HUES48 (cell line): ENCODE measurements at regions not wholly inside any gene's neighbourhood (a gene's known extent, or its start where the extent isn't known, plus 50 kb on each side); places are given as distances from the start of the nearest gene placed in this dataset.

Experiments
- H3K27ac ChIP-seq: one replicate; pipeline ENCODE4 v1.7.0; 2013; ENCODE audit warnings: low read depth, low read length, inconsistent platforms
- H3K27me3 ChIP-seq: 2 replicates; pipeline ENCODE4 v1.6.1; 2013; ENCODE audit warnings: mild to moderate bottlenecking, low read length; ENCODE audit not compliant: control insufficient read depth, insufficient read depth
- H3K36me3 ChIP-seq: 2 replicates; pipeline ENCODE4 v1.6.1; 2013; ENCODE audit warnings: low read length; ENCODE audit not compliant: control insufficient read depth, insufficient read depth
- H3K4me1 ChIP-seq: 2 replicates; pipeline ENCODE4 v1.6.1; 2013; ENCODE audit warnings: mild to moderate bottlenecking, low read length; ENCODE audit not compliant: control insufficient read depth, insufficient read depth
- H3K4me3 ChIP-seq: 2 replicates; pipeline ENCODE4 v1.5.1; 2013; ENCODE audit warnings: mild to moderate bottlenecking, low read depth, low read length
- H3K9ac ChIP-seq: 2 replicates; pipeline ENCODE4 v1.6.1; 2013; ENCODE audit warnings: mild to moderate bottlenecking, low read depth, low read length, moderate library complexity
- H3K9me3 ChIP-seq: 2 replicates; pipeline ENCODE4 v1.6.1; 2013; ENCODE audit warnings: low read length; ENCODE audit not compliant: control insufficient read depth, insufficient read depth

DNA sequence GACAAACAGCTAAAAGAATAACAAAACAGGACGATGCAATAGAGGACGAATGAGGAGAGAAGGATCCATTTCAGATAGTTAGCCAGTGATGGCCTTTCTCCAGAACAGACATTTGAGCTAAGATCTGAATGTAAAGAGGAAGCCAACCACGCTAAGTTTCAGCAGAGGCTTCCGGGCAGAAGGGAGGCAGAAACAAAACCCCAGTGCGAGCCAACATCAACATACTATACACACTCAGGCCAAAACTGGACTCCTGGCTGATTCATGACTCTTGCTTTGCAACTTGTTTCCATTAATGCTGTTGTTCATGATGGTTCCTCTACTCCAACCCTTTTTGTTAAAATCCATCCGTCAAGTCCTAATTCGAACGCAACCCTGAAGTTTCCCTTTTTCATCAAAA is 730.3 kb downstream of the TRIML1 start:
- H3K4me1 ChIP-seq, result no peaks in the 10 kb centered on the region
- no peaks in the 10 kb centered on the region for H3K9me3 ChIP-seq
- H3K27me3 ChIP-seq, result no peaks in the 10 kb centered on the region
- no peak overlapping the region for H3K27ac ChIP-seq
- no peaks in the 10 kb centered on the region for H3K36me3 ChIP-seq
- no peak overlapping the region for H3K4me3 ChIP-seq
- H3K9ac ChIP-seq, result no peak overlapping the region

DNA sequence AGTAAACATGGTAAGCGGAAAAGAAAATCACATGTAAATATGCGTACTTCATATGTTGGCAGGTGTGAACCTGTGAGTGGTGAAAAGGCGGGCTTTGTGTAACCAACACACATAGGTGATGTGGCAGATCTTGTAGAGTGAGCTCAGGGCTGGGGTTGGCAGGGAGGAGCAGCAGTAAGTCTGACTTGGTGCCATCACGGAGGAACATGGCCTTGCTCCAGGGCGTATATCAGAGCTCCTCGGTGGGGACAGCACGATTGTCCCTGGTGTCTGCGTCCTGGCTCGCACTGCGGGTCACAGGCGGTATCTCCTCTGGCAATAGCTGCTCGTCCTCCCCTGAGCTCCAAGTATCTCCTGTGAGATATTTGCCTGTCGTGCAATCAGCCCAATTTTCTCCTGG is 733.6 kb downstream of the TRIML1 start:
- H3K9me3 ChIP-seq, result no peaks in the 10 kb centered on the region
- no peaks in the 10 kb centered on the region for H3K4me1 ChIP-seq
- H3K27me3 ChIP-seq, result no peaks in the 10 kb centered on the region
- no peak overlapping the region for H3K4me3 ChIP-seq
- no peak overlapping the region for H3K9ac ChIP-seq
- no peak overlapping the region for H3K27ac ChIP-seq
- no peaks in the 10 kb centered on the region for H3K36me3 ChIP-seq

DNA sequence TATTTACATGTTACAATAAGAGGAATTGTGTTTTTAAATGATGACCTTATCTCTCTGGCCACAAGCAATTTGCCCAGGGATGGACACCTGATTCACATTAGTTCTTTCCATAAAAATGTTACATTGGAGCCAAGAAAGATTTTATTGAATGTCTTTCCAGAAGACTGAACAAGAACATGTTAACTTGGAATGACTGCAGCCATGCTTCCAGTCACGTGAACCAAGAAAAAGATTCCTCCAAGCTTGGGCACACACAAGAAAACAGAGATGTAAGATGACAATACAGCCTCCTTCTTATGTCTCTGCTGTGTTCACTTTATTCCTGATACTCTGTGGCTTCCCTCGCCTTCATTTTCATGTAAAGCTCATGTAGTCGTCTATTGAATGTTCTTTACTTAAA is 737.6 kb downstream of the TRIML1 start:
- no peak overlapping the region for H3K9ac ChIP-seq
- no peak overlapping the region for H3K4me3 ChIP-seq
- H3K4me1 ChIP-seq, result no peaks in the 10 kb centered on the region
- H3K36me3 ChIP-seq, result no peaks in the 10 kb centered on the region
- H3K27ac ChIP-seq, result no peak overlapping the region
- H3K9me3 ChIP-seq, result no peaks in the 10 kb centered on the region
- no peaks in the 10 kb centered on the region for H3K27me3 ChIP-seq

DNA sequence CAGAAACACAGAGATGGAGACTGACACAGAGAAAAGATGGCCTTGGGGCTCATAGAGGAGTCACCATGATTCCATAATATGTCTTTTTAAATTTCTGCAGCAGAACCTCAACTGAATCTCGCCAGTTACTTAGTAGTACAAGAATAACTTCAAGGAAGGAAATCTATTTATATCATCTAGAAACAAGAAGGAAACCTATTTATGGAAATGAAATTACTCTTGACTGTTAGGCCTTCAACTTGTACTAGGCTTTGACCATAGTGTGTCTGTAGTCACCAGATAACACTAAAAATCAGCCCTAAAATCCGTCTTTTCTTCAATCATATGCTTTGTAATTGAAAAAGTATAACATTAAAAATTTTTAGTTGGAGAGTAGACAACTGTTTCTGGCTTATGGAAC is 740.4 kb downstream of the TRIML1 start:
- no peak overlapping the region for H3K27ac ChIP-seq
- no peaks in the 10 kb centered on the region for H3K27me3 ChIP-seq
- H3K4me3 ChIP-seq, result no peak overlapping the region
- no peak overlapping the region for H3K9ac ChIP-seq
- H3K36me3 ChIP-seq, result no peaks in the 10 kb centered on the region
- no peaks in the 10 kb centered on the region for H3K4me1 ChIP-seq
- H3K9me3 ChIP-seq, result no peaks in the 10 kb centered on the region

DNA sequence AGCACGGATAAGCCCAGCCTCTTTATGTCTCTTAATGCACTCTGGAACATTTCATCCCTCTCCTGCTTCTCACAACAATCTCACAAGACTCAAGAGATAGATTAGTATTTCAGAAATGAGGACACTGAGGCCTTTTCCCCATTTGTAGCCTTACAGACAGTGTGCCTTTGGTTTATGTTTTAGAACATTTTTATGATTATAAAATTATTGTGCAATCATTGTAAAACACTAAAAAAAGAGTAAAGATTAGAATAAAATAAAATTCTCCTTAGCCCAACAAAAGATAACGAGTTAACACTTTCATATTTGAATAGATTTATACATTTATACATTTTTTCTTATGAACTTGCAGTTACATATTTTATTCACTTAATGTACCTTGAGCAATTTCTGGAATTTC is 748.7 kb downstream of the TRIML1 start:
- Histone ChIP-seq H3K9me3 (no peaks in the 10 kb centered on the region), H3K27ac (no peak overlapping the region), H3K27me3 (no peaks in the 10 kb centered on the region), H3K4me1 (no peaks in the 10 kb centered on the region), H3K9ac (no peak overlapping the region), H3K4me3 (no peak overlapping the region), H3K36me3 (no peaks in the 10 kb centered on the region)

DNA sequence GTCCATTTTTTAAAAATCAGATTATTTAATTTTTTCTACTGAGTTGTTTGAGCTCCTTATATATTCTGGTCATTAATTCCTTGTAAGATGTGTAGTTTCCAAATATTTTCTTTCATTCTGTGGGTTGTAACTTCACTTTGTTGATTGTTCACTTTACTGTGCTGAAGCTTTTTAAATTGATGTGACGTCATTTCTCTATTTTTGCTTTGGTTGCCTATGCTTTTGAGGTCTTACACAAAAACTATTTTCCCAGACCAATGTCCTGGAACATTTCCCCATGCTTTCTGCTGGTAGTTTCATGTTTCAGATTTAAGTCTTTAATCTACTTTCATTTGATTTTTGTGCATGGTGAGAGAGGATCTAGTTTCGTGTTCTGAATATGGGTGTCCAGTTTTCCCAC is 753.6 kb downstream of the TRIML1 start:
- Histone ChIP-seq H3K36me3 (no peaks in the 10 kb centered on the region), H3K27ac (no peak overlapping the region), H3K4me1 (no peaks in the 10 kb centered on the region), H3K9me3 (no peaks in the 10 kb centered on the region), H3K27me3 (no peaks in the 10 kb centered on the region), H3K9ac (no peak overlapping the region), H3K4me3 (no peak overlapping the region)

DNA sequence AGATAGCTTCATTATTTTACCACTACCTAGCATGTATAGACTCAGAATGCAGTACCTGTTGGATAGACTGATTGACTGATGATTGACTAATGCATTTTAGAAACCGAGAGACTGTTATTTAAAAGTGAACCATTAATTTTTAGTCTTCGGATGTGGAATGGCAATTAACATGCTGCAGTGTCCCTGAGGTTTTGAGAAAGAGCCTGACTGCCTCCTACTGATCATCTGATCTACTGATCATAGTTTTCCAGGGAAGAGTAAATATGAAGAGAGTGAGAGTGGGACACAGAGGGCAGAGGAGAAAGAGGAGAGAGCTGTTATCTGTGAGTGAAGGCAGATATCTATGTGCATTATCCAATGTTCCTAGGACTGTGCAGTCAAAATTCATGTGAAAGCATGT is 764.7 kb downstream of the TRIML1 start:
- Histone ChIP-seq H3K27me3 (no peaks in the 10 kb centered on the region), H3K4me3 (no peak overlapping the region), H3K36me3 (no peaks in the 10 kb centered on the region), H3K9me3 (no peaks in the 10 kb centered on the region; the same call in 1 of the 2 replicates), H3K27ac (no peak overlapping the region), H3K9ac (no peak overlapping the region), H3K4me1 (no peaks in the 10 kb centered on the region)

DNA sequence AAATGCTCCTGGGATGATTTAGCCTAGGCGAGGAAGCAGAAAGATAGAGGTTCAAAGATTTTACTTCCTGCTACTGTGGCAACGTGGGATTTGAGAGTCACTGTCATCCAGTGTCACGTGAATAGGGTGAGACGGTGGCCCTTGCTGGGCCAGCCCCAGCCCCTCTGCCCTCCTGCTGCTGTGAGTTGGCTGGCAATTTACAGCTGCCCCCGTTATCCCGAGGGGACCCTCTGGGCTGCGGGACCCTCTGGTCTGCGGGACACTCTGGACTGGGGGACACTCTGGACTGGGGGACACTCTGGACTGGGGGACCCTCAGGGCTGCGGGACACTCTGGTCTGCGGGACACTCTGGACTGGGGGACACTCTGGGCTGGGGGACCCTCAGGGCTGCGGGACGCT is 765.4 kb downstream of the TRIML1 start:
- no peak overlapping the region for H3K4me3 ChIP-seq
- H3K27me3 ChIP-seq, result no peaks in the 10 kb centered on the region
- H3K9ac ChIP-seq, result no peak overlapping the region
- no peak overlapping the region for H3K27ac ChIP-seq
- no peaks in the 10 kb centered on the region; the same call in 1 of the 2 replicates for H3K9me3 ChIP-seq
- H3K36me3 ChIP-seq, result no peaks in the 10 kb centered on the region
- no peaks in the 10 kb centered on the region for H3K4me1 ChIP-seq

DNA sequence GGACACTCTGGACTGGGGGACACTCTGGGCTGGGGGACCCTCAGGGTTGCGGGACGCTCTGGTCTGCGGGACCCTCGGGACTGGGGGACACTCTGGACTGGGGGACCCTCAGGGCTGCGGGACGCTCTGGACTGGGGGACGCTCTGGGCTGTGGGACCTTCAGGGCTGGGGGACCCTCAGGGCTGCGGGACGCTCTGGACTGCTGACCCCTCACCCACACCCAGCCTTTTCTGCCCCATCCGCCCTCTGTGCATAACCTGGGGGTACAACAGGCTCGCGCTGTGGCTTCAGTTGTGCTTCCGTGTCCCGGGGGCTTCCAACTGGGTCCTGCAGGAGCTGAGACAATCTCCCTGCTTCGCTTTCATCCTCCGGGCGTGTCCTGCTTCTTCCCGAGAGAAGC is 766.0 kb downstream of the TRIML1 start:
- H3K9me3 ChIP-seq, result no peaks in the 10 kb centered on the region; the same call in 1 of the 2 replicates
- H3K4me3 ChIP-seq, result no peak overlapping the region
- H3K27me3 ChIP-seq, result no peaks in the 10 kb centered on the region
- no peak overlapping the region for H3K9ac ChIP-seq
- no peaks in the 10 kb centered on the region for H3K4me1 ChIP-seq
- H3K27ac ChIP-seq, result no peak overlapping the region
- H3K36me3 ChIP-seq, result no peaks in the 10 kb centered on the region

DNA sequence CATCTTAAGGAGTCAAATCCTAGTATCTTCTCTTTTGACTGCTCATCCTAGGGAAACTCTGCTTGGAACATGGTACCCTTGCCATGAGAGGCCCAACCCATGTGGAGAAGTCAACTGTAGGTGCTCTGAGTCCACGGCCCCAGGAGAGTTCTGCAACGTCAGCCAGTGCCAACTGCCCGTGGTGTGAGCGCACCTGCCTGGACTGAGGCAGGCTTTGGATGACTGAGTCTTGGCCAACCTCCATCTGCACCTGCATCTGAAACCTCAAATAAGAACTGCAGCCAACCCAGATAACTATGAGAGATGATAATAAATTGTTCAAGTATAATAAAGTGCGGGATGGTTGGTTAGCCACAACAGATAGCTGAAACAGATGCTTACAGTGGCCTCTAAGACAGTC is 772.0 kb downstream of the TRIML1 start:
- Histone ChIP-seq H3K36me3 (no peaks in the 10 kb centered on the region), H3K9ac (no peak overlapping the region), H3K27ac (no peak overlapping the region), H3K4me1 (no peaks in the 10 kb centered on the region), H3K4me3 (no peak overlapping the region), H3K27me3 (no peaks in the 10 kb centered on the region), H3K9me3 (peaks cover 2% of the 10 kb centered on the region; the same call in 1 of the 2 replicates)

DNA sequence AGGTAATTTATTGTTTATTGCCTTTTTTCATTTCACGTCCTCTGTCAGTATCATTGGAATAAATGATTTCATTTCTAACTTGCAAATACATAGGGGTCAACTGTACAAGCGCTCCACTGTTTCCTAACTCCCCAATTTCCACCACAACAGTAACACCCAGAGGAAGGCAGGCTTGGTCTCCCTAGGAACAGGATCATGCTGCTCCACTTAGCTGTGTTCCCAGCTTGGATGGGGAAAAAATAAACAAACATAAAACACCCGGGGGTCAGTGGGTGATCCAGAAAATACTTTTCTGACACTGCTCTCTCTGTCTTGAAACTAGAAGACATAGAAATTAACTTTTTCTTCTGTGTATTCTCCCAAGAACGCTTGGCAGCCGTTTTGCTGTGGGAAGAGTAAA is 772.5 kb downstream of the TRIML1 start:
- Histone ChIP-seq H3K27me3 (no peaks in the 10 kb centered on the region), H3K4me1 (no peaks in the 10 kb centered on the region), H3K9ac (no peak overlapping the region), H3K9me3 (peaks cover 2% of the 10 kb centered on the region; the same call in 1 of the 2 replicates), H3K4me3 (no peak overlapping the region), H3K36me3 (no peaks in the 10 kb centered on the region), H3K27ac (no peak overlapping the region)

DNA sequence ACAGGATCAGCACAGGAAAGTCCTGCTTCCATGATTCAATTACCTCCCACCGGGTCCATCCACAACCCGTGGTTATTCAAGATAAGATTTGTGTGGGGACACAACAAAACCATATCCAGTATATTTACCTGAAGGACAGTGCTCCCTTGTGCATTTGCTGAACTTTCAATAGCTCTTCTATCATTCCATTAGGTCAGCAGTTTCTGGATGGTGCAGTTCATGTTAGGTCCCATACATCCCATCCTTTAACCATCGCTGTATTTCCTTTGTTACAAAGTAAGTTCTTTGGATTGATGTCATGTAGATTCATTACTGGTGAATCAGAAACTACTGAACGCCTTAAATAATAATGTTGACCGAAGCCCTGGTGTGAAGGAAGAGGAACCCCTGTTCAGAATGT is 775.9 kb downstream of the TRIML1 start:
- Histone ChIP-seq H3K9ac (no peak overlapping the region), H3K27me3 (no peaks in the 10 kb centered on the region), H3K27ac (no peak overlapping the region), H3K4me3 (no peak overlapping the region), H3K4me1 (no peaks in the 10 kb centered on the region), H3K36me3 (no peaks in the 10 kb centered on the region), H3K9me3 (peaks cover 6% of the 10 kb centered on the region; the same call in 1 of the 2 replicates)
